Daoy (cell line): ENCODE measurements at regions not wholly inside any gene's neighbourhood (a gene's known extent, or its start where the extent isn't known, plus 50 kb on each side); places are given as distances from the start of the nearest gene placed in this dataset.

ENCODE experiments used
- DNase-seq: peaks from one replicate; pipeline ENCODE4 v3.0.0-alpha.2; 2015; ENCODE audit warnings: low read depth

GRCh38 chr1:55631509-55631908, 416.3 kb upstream of the USP24 start:
- no peak for DNase-seq

- no peak for DNase-seq
Measured at GRCh38 chr1:55626326-55626725, 411.2 kb upstream of the USP24 start.

- DNase-seq, result no peak
Measured at GRCh38 chr1:55624766-55625165, 409.6 kb upstream of the USP24 start.

GRCh38 chr1:55623311-55623710, 408.1 kb upstream of the USP24 start:
- peak; percentile 11 for DNase-seq

GRCh38 chr1:55622074-55622473, 406.9 kb upstream of the USP24 start:
- no peak for DNase-seq

- DNase-seq, result no peak
Measured at GRCh38 chr1:55618199-55618598, 403.0 kb upstream of the USP24 start.

GRCh38 chr1:55617288-55617982, 402.3 kb upstream of the USP24 start:
- DNase-seq, result no peak

- no peak for DNase-seq
Measured at GRCh38 chr1:55612988-55613387, 397.8 kb upstream of the USP24 start.

GRCh38 chr1:55611123-55611522, 396.0 kb upstream of the USP24 start:
- no peak for DNase-seq

GRCh38 chr1:55610203-55610602, 395.0 kb upstream of the USP24 start:
- DNase-seq, result no peak

- DNase-seq, result no peak
Measured at GRCh38 chr1:55609630-55610029, 394.5 kb upstream of the USP24 start.

- DNase-seq, result no peak
Measured at GRCh38 chr1:55605155-55605554, 390.0 kb upstream of the USP24 start.

GRCh38 chr1:55604749-55605148, 389.6 kb upstream of the USP24 start:
- DNase-seq, result no peak

- no peak for DNase-seq
Measured at GRCh38 chr1:55604179-55604578, 389.0 kb upstream of the USP24 start.

- no peak for DNase-seq
Measured at GRCh38 chr1:55600242-55600641, 385.1 kb upstream of the USP24 start.

GRCh38 chr1:55597910-55598309, 382.7 kb upstream of the USP24 start:
- no peak for DNase-seq

GRCh38 chr1:55594701-55595100, 379.5 kb upstream of the USP24 start:
- no peak for DNase-seq

- no peak for DNase-seq
Measured at GRCh38 chr1:55593298-55593697, 378.1 kb upstream of the USP24 start.

- no peak for DNase-seq
Measured at GRCh38 chr1:55592122-55592521, 377.0 kb upstream of the USP24 start.

- DNase-seq, result peak; percentile 30
Measured at GRCh38 chr1:55589671-55590297, 374.6 kb upstream of the USP24 start.

- DNase-seq, result no peak
Measured at GRCh38 chr1:55588309-55588708, 373.1 kb upstream of the USP24 start.

GRCh38 chr1:55586771-55587170, 371.6 kb upstream of the USP24 start:
- DNase-seq, result no peak

- no peak for DNase-seq
Measured at GRCh38 chr1:55585402-55585792, 370.2 kb upstream of the USP24 start.
